ENCODE measurements at regions not wholly inside any gene's neighbourhood (a gene's known extent, or its start where the extent isn't known, plus 50 kb on each side); places are given as distances from the start of the nearest gene placed in this dataset.

- no peak for ATAC-seq
- TF ChIP-seq GLIS3 (CRISPR knock-in tag; IDR thresholded peaks at IDR 0.05) (no peak), CSRNP3 (CRISPR knock-in tag; IDR thresholded peaks at IDR 0.05) (no peak), ESRRG (CRISPR knock-in tag; IDR thresholded peaks at IDR 0.05) (no peak), ZNF565 (CRISPR knock-in tag; conservative IDR thresholded peaks at IDR 0.05; ENCODE audit: low read depth) (no peak), CREB5 (CRISPR knock-in tag; IDR thresholded peaks at IDR 0.05; ENCODE audit: low read depth) (no peak), CSDC2 (CRISPR knock-in tag; IDR thresholded peaks at IDR 0.05) (no peak), TCF4 (CRISPR knock-in tag; IDR thresholded peaks at IDR 0.05; ENCODE audit: borderline replicate concordance) (no peak), ZC3H10 (CRISPR knock-in tag; IDR thresholded peaks at IDR 0.05) (no peak), PPARA (CRISPR knock-in tag; IDR thresholded peaks at IDR 0.05; ENCODE audit: borderline replicate concordance) (no peak)
- TF ChIP-seq, protein P1, sequence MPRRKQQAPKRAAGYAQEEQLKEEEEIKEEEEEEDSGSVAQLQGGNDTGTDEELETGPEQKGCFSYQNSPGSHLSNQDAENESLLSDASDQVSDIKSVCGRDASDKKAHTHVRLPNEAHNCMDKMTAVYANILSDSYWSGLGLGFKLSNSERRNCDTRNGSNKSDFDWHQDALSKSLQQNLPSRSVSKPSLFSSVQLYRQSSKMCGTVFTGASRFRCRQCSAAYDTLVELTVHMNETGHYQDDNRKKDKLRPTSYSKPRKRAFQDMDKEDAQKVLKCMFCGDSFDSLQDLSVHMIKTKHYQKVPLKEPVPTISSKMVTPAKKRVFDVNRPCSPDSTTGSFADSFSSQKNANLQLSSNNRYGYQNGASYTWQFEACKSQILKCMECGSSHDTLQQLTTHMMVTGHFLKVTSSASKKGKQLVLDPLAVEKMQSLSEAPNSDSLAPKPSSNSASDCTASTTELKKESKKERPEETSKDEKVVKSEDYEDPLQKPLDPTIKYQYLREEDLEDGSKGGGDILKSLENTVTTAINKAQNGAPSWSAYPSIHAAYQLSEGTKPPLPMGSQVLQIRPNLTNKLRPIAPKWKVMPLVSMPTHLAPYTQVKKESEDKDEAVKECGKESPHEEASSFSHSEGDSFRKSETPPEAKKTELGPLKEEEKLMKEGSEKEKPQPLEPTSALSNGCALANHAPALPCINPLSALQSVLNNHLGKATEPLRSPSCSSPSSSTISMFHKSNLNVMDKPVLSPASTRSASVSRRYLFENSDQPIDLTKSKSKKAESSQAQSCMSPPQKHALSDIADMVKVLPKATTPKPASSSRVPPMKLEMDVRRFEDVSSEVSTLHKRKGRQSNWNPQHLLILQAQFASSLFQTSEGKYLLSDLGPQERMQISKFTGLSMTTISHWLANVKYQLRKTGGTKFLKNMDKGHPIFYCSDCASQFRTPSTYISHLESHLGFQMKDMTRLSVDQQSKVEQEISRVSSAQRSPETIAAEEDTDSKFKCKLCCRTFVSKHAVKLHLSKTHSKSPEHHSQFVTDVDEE (CRISPR knock-in tag; IDR thresholded peaks at IDR 0.05), result no peak
Observed at GRCh38 chr5:67373518-67373917, 176.9 kb upstream of the CD180 start.

- no peak for ATAC-seq
- TF ChIP-seq CSRNP3 (CRISPR knock-in tag; IDR thresholded peaks at IDR 0.05) (no peak), ARNTL (CRISPR knock-in tag; IDR thresholded peaks at IDR 0.05; ENCODE audit: borderline replicate concordance, low read depth) (no peak), GLIS3 (CRISPR knock-in tag; IDR thresholded peaks at IDR 0.05) (no peak), ZNF565 (CRISPR knock-in tag; conservative IDR thresholded peaks at IDR 0.05; ENCODE audit: low read depth) (no peak), ESRRG (CRISPR knock-in tag; IDR thresholded peaks at IDR 0.05) (no peak), PPARA (CRISPR knock-in tag; IDR thresholded peaks at IDR 0.05; ENCODE audit: borderline replicate concordance) (no peak), TCF4 (CRISPR knock-in tag; IDR thresholded peaks at IDR 0.05; ENCODE audit: borderline replicate concordance) (no peak), ZNF70 (CRISPR knock-in tag; IDR thresholded peaks at IDR 0.05) (no peak), SNAI2 (CRISPR knock-in tag; IDR thresholded peaks at IDR 0.05) (no peak), BACH2 (CRISPR knock-in tag; IDR thresholded peaks at IDR 0.05; ENCODE audit: borderline replicate concordance) (no peak), ZNF8 (CRISPR knock-in tag; IDR thresholded peaks at IDR 0.05) (no peak), ZFP30 (CRISPR knock-in tag; IDR thresholded peaks at IDR 0.05) (no peak), ZC3H10 (CRISPR knock-in tag; IDR thresholded peaks at IDR 0.05) (no peak), RARB (CRISPR knock-in tag; IDR thresholded peaks at IDR 0.05) (no peak), CREB5 (CRISPR knock-in tag; IDR thresholded peaks at IDR 0.05; ENCODE audit: low read depth) (no peak), OSR1 (CRISPR knock-in tag; IDR thresholded peaks at IDR 0.05) (no peak)
- TF ChIP-seq, protein P1 (CRISPR knock-in tag; IDR thresholded peaks at IDR 0.05), result no peak
- TF ChIP-seq, protein P2, sequence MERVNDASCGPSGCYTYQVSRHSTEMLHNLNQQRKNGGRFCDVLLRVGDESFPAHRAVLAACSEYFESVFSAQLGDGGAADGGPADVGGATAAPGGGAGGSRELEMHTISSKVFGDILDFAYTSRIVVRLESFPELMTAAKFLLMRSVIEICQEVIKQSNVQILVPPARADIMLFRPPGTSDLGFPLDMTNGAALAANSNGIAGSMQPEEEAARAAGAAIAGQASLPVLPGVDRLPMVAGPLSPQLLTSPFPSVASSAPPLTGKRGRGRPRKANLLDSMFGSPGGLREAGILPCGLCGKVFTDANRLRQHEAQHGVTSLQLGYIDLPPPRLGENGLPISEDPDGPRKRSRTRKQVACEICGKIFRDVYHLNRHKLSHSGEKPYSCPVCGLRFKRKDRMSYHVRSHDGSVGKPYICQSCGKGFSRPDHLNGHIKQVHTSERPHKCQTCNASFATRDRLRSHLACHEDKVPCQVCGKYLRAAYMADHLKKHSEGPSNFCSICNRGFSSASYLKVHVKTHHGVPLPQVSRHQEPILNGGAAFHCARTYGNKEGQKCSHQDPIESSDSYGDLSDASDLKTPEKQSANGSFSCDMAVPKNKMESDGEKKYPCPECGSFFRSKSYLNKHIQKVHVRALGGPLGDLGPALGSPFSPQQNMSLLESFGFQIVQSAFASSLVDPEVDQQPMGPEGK (CRISPR knock-in tag; IDR thresholded peaks at IDR 0.05; ENCODE audit: borderline replicate concordance), result no peak
- TF ChIP-seq, protein P3, sequence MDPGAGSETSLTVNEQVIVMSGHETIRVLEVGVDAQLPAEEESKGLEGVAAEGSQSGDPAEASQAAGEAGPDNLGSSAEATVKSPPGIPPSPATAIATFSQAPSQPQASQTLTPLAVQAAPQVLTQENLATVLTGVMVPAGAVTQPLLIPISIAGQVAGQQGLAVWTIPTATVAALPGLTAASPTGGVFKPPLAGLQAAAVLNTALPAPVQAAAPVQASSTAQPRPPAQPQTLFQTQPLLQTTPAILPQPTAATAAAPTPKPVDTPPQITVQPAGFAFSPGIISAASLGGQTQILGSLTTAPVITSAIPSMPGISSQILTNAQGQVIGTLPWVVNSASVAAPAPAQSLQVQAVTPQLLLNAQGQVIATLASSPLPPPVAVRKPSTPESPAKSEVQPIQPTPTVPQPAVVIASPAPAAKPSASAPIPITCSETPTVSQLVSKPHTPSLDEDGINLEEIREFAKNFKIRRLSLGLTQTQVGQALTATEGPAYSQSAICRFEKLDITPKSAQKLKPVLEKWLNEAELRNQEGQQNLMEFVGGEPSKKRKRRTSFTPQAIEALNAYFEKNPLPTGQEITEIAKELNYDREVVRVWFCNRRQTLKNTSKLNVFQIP (CRISPR knock-in tag; IDR thresholded peaks at IDR 0.05; ENCODE audit: borderline replicate concordance, low read depth), result no peak
Observed at GRCh38 chr5:67372887-67373286, 176.3 kb upstream of the CD180 start.

All from SK-N-SH treated with all-trans-retinoic acid at 6 μM for 48 hours (cell line).